ENCODE measurements at regions not wholly inside any gene's neighbourhood (a gene's known extent, or its start where the extent isn't known, plus 50 kb on each side); places are given as distances from the start of the nearest gene placed in this dataset.

GRCh38 chr1:36667836-36668235, 185.1 kb upstream of the CSF3R start:
- Histone ChIP-seq H3K27me3 (ENCODE audit: control insufficient read depth in 4 of 4, insufficient read depth in 4 of 4, low read length in 3 of 4) (no peaks in the 10 kb centered on the region), H3K27ac (ENCODE audit: low read depth in 1 of 2, low read length in 2 of 2) (no peak overlapping the region), H3K9ac (ENCODE audit: low read depth in 1 of 2, low read length in 2 of 2) (no peak overlapping the region), H3K9me3 (ENCODE audit: control insufficient read depth in 4 of 4, low read length in 3 of 4) (no peaks in the 10 kb centered on the region), H3K4me1 (ENCODE audit: control insufficient read depth in 4 of 4, insufficient read depth in 4 of 4, low read length in 3 of 4) (no peaks in the 10 kb centered on the region), H3K36me3 (ENCODE audit: control insufficient read depth in 4 of 4, insufficient read depth in 3 of 4, low read depth in 1 of 4, low read length in 3 of 4) (no peaks in the 10 kb centered on the region), H3K4me3 (ENCODE audit: low read depth in 1 of 3, low read length in 3 of 3) (no peak overlapping the region)
- WGBS, result 51% methylated on average over 4 of the region's 4 CpGs
- TF ChIP-seq RXRA (IDR thresholded peaks at IDR 0.05), result no peak
- no peak for TF ChIP-seq YY1 (IDR thresholded peaks at IDR 0.05)
- TF ChIP-seq GABPA (IDR thresholded peaks at IDR 0.05 in 1 of 2, conservative IDR thresholded peaks at IDR 0.05 in 1 of 2), result no peak
- no peak for TF ChIP-seq FOXA1 (IDR thresholded peaks at IDR 0.05)
- TF ChIP-seq HNF4G (IDR thresholded peaks at IDR 0.05), result no peak
- no peak for TF ChIP-seq JUND (IDR thresholded peaks at IDR 0.05)
- no peak for TF ChIP-seq SP1 (IDR thresholded peaks at IDR 0.05)
- TF ChIP-seq ZBTB33 (IDR thresholded peaks at IDR 0.05), result no peak
- TF ChIP-seq FOXA2 (IDR thresholded peaks at IDR 0.05), result no peak
- TF ChIP-seq RAD21 (IDR thresholded peaks at IDR 0.05), result no peak
- TF ChIP-seq, protein P1, sequence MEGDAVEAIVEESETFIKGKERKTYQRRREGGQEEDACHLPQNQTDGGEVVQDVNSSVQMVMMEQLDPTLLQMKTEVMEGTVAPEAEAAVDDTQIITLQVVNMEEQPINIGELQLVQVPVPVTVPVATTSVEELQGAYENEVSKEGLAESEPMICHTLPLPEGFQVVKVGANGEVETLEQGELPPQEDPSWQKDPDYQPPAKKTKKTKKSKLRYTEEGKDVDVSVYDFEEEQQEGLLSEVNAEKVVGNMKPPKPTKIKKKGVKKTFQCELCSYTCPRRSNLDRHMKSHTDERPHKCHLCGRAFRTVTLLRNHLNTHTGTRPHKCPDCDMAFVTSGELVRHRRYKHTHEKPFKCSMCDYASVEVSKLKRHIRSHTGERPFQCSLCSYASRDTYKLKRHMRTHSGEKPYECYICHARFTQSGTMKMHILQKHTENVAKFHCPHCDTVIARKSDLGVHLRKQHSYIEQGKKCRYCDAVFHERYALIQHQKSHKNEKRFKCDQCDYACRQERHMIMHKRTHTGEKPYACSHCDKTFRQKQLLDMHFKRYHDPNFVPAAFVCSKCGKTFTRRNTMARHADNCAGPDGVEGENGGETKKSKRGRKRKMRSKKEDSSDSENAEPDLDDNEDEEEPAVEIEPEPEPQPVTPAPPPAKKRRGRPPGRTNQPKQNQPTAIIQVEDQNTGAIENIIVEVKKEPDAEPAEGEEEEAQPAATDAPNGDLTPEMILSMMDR (IDR thresholded peaks at IDR 0.05; ENCODE audit: low read depth, low read length, missing input control), result no peak
- no peak for TF ChIP-seq EGR1 (IDR thresholded peaks at IDR 0.05; ENCODE audit: low read depth in 2 of 2)
- TF ChIP-seq, protein P2, sequence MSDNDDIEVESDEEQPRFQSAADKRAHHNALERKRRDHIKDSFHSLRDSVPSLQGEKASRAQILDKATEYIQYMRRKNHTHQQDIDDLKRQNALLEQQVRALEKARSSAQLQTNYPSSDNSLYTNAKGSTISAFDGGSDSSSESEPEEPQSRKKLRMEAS (IDR thresholded peaks at IDR 0.05), result no peak
- no peak for DNase-seq (ENCODE audit: low spot score)

- TF ChIP-seq REST (IDR thresholded peaks at IDR 0.05), result no peak
- TF ChIP-seq JUND (IDR thresholded peaks at IDR 0.05), result no peak
- TF ChIP-seq RXRA (IDR thresholded peaks at IDR 0.05), result no peak
- no peak for TF ChIP-seq EGR1 (IDR thresholded peaks at IDR 0.05; ENCODE audit: low read depth in 2 of 2)
- TF ChIP-seq ZBTB33 (IDR thresholded peaks at IDR 0.05), result no peak
- TF ChIP-seq, protein P1 (IDR thresholded peaks at IDR 0.05; ENCODE audit: low read depth, low read length, missing input control), result no peak
- TF ChIP-seq FOXA1 (IDR thresholded peaks at IDR 0.05), result no peak
- no peak for TF ChIP-seq RAD21 (IDR thresholded peaks at IDR 0.05)
- TF ChIP-seq, protein P2 (IDR thresholded peaks at IDR 0.05), result no peak
- TF ChIP-seq TAF1 (conservative IDR thresholded peaks at IDR 0.05), result no peak
- no peak for TF ChIP-seq HNF4G (IDR thresholded peaks at IDR 0.05)
- TF ChIP-seq, protein P3, sequence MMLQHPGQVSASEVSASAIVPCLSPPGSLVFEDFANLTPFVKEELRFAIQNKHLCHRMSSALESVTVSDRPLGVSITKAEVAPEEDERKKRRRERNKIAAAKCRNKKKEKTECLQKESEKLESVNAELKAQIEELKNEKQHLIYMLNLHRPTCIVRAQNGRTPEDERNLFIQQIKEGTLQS (IDR thresholded peaks at IDR 0.05), result no peak
- TF ChIP-seq YY1 (IDR thresholded peaks at IDR 0.05), result no peak
- no peak for TF ChIP-seq SP1 (IDR thresholded peaks at IDR 0.05)
- no peak for TF ChIP-seq GABPA (IDR thresholded peaks at IDR 0.05 in 1 of 2, conservative IDR thresholded peaks at IDR 0.05 in 1 of 2)
- TF ChIP-seq NR2F2 (IDR thresholded peaks at IDR 0.05), result no peak
- TF ChIP-seq HNF4A (conservative IDR thresholded peaks at IDR 0.05), result no peak
- no peak for TF ChIP-seq FOXA2 (IDR thresholded peaks at IDR 0.05)
- 63% methylated on average over 3 of the region's 3 CpGs for WGBS
Observed at GRCh38 chr1:36667256-36667655, 184.5 kb upstream of the CSF3R start.

More at GRCh38 chr1:36667256-36667655, 184.5 kb upstream of the CSF3R start:
- DNase-seq (ENCODE audit: low spot score), result no peak
- Histone ChIP-seq H3K27ac (ENCODE audit: low read depth in 1 of 2, low read length in 2 of 2) (no peak overlapping the region), H3K4me1 (ENCODE audit: control insufficient read depth in 4 of 4, insufficient read depth in 4 of 4, low read length in 3 of 4) (no peaks in the 10 kb centered on the region), H3K4me3 (ENCODE audit: low read depth in 1 of 3, low read length in 3 of 3) (no peak overlapping the region), H3K27me3 (ENCODE audit: control insufficient read depth in 4 of 4, insufficient read depth in 4 of 4, low read length in 3 of 4) (no peaks in the 10 kb centered on the region), H3K9ac (ENCODE audit: low read depth in 1 of 2, low read length in 2 of 2) (no peak overlapping the region), H3K9me3 (ENCODE audit: control insufficient read depth in 4 of 4, low read length in 3 of 4) (no peaks in the 10 kb centered on the region), H3K36me3 (ENCODE audit: control insufficient read depth in 4 of 4, insufficient read depth in 3 of 4, low read depth in 1 of 4, low read length in 3 of 4) (no peaks in the 10 kb centered on the region)

All from liver (tissue), 8 donors.